ENCODE measurements at regions not wholly inside any gene's neighbourhood (a gene's known extent, or its start where the extent isn't known, plus 50 kb on each side); places are given as distances from the start of the nearest gene placed in this dataset.

DNA sequence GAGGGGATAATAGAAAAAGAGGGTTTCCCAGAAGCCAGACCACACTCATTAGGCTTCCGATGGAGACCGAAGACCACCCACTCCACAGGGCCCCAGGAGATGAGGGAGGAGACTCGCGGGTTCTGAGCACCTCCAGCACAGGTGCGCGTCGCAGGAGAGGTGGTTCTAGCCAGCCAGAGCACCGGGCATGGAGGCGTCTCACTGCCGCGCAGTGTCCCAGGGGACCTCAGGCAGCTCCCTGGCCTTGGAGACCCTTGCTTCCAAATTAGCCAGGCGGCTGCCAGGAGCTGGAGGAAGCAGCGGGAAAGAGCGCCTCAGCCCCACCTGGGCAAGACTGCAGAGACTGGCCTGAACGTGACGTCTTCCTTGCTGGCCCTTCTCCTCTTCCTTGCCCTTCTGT lies 115.4 kb upstream of the FBXL7 start:
- H3K4me2 ChIP-seq (ENCODE audit: low read length): no peak overlapping the region
- H3K27me3 ChIP-seq (ENCODE audit: control insufficient read depth, low read length): no peaks in the 10 kb centered on the region
- no peaks in the 10 kb centered on the region for H3K4me1 ChIP-seq (ENCODE audit: control insufficient read depth, low read length)
- no peaks in the 10 kb centered on the region for H3F3A ChIP-seq (ENCODE audit: control insufficient read depth, insufficient read depth)
- no peak for TF ChIP-seq EZH2phosphoT487 (IDR thresholded peaks at IDR 0.05; ENCODE audit: borderline replicate concordance, low read length)
- TF ChIP-seq, protein P1, sequence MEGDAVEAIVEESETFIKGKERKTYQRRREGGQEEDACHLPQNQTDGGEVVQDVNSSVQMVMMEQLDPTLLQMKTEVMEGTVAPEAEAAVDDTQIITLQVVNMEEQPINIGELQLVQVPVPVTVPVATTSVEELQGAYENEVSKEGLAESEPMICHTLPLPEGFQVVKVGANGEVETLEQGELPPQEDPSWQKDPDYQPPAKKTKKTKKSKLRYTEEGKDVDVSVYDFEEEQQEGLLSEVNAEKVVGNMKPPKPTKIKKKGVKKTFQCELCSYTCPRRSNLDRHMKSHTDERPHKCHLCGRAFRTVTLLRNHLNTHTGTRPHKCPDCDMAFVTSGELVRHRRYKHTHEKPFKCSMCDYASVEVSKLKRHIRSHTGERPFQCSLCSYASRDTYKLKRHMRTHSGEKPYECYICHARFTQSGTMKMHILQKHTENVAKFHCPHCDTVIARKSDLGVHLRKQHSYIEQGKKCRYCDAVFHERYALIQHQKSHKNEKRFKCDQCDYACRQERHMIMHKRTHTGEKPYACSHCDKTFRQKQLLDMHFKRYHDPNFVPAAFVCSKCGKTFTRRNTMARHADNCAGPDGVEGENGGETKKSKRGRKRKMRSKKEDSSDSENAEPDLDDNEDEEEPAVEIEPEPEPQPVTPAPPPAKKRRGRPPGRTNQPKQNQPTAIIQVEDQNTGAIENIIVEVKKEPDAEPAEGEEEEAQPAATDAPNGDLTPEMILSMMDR (IDR thresholded peaks at IDR 0.05; ENCODE audit: low read depth, low read length, poor library complexity, severe bottlenecking): no peak
- peaks cover 7% of the 10 kb centered on the region; the same call in 1 of the 2 replicates for H3K9me3 ChIP-seq (ENCODE audit: control insufficient read depth, insufficient read depth, low read length)
- H4K20me1 ChIP-seq (ENCODE audit: control insufficient read depth, insufficient read depth, low read depth, low read length): no peaks in the 10 kb centered on the region
- H3K27ac ChIP-seq (ENCODE audit: low read depth, low read length): no peak overlapping the region
- no peaks in the 10 kb centered on the region for H3K9me2 ChIP-seq (replicated peaks; ENCODE audit: control insufficient read depth, low read length)
- H3K36me3 ChIP-seq (ENCODE audit: control insufficient read depth, low read length): no peaks in the 10 kb centered on the region
- H3K79me2 ChIP-seq (ENCODE audit: control insufficient read depth, low read length): no peaks in the 10 kb centered on the region
- H3K4me3 ChIP-seq (ENCODE audit: low read length): no peak overlapping the region

DNA sequence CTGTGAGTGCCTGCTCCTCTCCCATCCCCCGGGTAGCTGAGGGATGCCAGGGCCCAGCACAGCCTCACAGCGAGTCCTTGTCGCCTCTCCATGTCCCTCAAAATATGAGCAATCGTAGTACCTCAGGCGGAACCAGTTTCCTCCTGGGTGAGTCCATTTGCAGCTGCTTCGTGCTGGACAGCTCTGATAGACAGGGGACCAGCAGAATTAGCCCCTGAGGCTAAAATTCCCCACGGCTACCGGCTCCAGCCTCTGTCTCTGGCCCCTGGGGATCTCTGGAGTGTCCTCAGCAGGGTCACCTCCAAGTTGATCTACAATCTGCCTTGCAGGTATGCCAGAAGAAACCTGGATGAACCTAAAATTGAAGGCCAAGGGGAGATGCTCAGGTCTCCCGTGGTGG lies 115.8 kb upstream of the FBXL7 start:
- Histone ChIP-seq H3K9me2 (replicated peaks; ENCODE audit: control insufficient read depth, low read length) (no peaks in the 10 kb centered on the region), H3K4me2 (ENCODE audit: low read length) (no peak overlapping the region), H3K79me2 (ENCODE audit: control insufficient read depth, low read length) (no peaks in the 10 kb centered on the region), H3K4me1 (ENCODE audit: control insufficient read depth, low read length) (no peaks in the 10 kb centered on the region), H3F3A (ENCODE audit: control insufficient read depth, insufficient read depth) (no peaks in the 10 kb centered on the region), H3K27ac (ENCODE audit: low read depth, low read length) (no peak overlapping the region), H3K27me3 (ENCODE audit: control insufficient read depth, low read length) (no peaks in the 10 kb centered on the region), H3K9me3 (ENCODE audit: control insufficient read depth, insufficient read depth, low read length) (peaks cover 7% of the 10 kb centered on the region; the same call in 1 of the 2 replicates), H3K4me3 (ENCODE audit: low read length) (no peak overlapping the region), H3K36me3 (ENCODE audit: control insufficient read depth, low read length) (no peaks in the 10 kb centered on the region), H4K20me1 (ENCODE audit: control insufficient read depth, insufficient read depth, low read depth, low read length) (no peaks in the 10 kb centered on the region)
- TF ChIP-seq, protein P1 (IDR thresholded peaks at IDR 0.05; ENCODE audit: low read depth, low read length, poor library complexity, severe bottlenecking): no peak
- no peak for TF ChIP-seq EZH2phosphoT487 (IDR thresholded peaks at IDR 0.05; ENCODE audit: borderline replicate concordance, low read length)

DNA sequence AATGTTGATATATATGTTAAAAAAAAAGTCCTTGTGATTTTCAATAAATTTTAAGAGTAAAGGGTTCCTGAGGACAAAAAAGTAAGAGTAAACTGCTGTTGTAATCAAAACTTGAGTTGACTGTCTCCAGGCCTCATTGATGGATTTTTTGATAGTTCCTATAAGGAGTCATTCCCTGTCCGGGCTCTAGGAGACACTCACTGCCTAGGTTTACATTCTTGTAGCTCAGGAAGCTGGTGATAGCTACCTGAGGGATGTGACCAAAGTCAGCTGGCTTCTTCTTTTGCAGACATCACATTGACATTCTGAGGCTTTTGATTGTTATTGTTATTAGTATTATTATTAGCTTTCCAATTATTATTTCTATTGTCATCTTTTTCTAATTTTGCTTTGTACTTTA lies 116.5 kb upstream of the FBXL7 start:
- no peak overlapping the region for H3K4me3 ChIP-seq (ENCODE audit: low read length)
- peaks cover 7% of the 10 kb centered on the region; the same call in 1 of the 2 replicates for H3K9me3 ChIP-seq (ENCODE audit: control insufficient read depth, insufficient read depth, low read length)
- H4K20me1 ChIP-seq (ENCODE audit: control insufficient read depth, insufficient read depth, low read depth, low read length): no peaks in the 10 kb centered on the region
- H3K36me3 ChIP-seq (ENCODE audit: control insufficient read depth, low read length): no peaks in the 10 kb centered on the region
- H3F3A ChIP-seq (ENCODE audit: control insufficient read depth, insufficient read depth): no peaks in the 10 kb centered on the region
- H3K4me1 ChIP-seq (ENCODE audit: control insufficient read depth, low read length): no peaks in the 10 kb centered on the region
- no peaks in the 10 kb centered on the region for H3K79me2 ChIP-seq (ENCODE audit: control insufficient read depth, low read length)
- no peak for TF ChIP-seq EZH2phosphoT487 (IDR thresholded peaks at IDR 0.05; ENCODE audit: borderline replicate concordance, low read length)
- TF ChIP-seq, protein P1 (IDR thresholded peaks at IDR 0.05; ENCODE audit: low read depth, low read length, poor library complexity, severe bottlenecking): no peak
- H3K9me2 ChIP-seq (replicated peaks; ENCODE audit: control insufficient read depth, low read length): no peaks in the 10 kb centered on the region
- no peak overlapping the region for H3K27ac ChIP-seq (ENCODE audit: low read depth, low read length)
- H3K4me2 ChIP-seq (ENCODE audit: low read length): no peak overlapping the region
- H3K27me3 ChIP-seq (ENCODE audit: control insufficient read depth, low read length): no peaks in the 10 kb centered on the region

All from DOHH2 (cell line).